Activated CD8-positive, alpha-beta memory T cell treated with anti-CD3 and anti-CD28 coated beads, Interleukin-2, amount 50 U/mL, for 48 hours (primary cell): ENCODE measurements at regions not wholly inside any gene's neighbourhood (a gene's known extent, or its start where the extent isn't known, plus 50 kb on each side); places are given as distances from the start of the nearest gene placed in this dataset.

Experiments used
- DNase-seq: peaks from one replicate; pipeline ENCODE4 v3.0.0-alpha.2; 2020

DNA sequence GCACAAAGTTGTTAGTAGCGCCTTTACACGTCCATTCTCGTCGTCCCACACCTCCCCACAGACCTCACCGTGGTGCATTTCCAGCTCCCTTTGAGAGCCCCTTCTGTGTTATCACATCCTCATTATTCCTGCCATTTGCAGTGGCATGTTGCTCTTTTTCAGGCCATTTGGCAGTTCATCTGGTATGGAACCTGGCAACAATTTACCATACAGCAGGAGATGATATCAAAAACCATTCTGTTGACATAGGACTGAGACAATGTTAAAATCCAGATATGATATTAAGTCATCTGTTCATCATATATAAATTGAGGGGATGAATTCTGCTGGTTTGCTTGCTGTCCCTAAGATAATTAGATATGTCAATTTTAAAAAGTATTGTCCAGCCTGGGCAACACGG lies 83.0 kb downstream of the TMEM174 start:
- no peak for DNase-seq

DNA sequence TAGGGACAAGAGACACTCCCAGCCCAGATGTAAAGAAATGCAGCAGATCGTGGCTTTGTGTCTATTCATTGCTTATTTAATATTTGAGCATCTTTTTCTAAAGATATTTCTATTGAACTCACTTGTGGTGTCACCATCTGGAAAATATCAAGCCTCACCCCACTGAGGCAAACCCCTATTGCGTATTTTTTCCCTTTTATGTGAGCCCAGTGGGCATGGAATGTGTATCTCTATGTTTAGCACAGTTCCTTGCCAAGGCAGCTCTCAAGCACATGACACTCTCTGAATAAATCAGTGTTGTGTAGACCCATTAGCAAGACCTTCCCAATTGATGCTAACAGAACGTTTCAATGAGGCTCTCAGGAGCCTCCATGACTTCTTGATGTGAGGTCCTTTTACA lies 81.6 kb downstream of the TMEM174 start:
- DNase-seq: no peak

DNA sequence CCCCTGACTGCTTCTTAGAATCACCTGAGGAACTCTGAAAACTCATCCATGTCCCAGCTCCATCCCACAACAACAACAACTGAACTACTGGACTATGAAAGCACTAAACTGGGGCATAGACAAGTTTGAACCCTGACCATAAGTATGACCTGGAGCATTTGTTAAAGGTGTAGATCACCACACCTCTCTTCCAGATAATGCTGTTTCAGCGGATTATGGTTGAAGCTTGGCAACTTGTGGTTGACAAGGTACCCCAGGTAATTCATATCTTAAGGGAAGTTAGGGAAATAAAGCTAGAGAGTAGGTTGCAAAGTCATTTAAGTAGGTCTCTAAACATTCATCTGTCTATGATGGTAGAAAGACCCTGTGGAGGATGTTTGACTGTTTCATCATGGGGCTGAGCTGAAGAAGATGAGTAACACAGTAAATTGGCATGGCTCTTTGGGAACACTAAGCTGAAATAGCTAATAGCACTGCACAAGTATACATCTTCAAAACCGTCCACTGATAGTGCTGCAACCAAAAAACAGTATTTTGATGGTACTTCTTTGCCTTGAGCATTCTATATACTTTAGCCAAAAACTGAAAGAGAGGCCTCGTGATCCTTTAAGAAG lies 80.2 kb downstream of the TMEM174 start:
- no peak for DNase-seq

DNA sequence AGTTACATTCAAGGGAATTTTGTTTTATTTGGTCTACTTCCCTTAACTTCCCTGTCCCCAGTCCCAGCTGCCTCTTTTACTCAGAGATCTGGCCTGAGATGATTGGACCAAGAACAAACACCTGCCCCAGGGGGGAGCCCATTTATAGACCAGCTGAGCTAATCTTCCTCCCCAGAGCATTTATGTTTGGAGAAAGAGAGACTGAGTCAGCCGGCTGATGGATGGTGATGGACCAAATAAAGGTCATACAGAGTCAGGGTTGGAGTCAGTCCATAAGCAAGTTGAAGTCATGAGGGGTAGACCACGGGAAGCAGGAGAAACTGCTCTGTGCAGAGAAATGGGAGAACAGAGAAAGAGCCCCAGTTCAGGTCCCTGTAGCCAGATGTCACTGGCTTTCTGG lies 77.7 kb downstream of the TMEM174 start:
- DNase-seq: no peak

DNA sequence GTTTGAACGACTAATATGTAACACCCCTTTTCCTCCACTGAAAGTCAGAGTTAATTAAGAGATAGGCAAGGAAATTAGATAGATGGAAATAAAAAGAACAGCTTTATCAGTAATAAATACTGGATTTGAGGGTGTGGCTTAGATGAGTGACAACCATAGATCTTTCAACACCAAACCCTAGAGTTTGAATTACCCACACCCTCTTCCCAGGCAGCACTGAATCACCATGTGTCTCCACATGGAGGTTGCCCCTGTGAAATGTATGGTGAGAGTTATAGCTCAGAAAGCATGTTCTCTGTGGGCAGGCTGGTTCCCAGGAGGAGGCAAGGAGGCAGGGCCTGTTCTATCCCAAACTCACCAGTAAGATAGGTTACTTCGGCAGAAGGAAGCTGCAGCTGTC lies 69.7 kb downstream of the TMEM174 start:
- DNase-seq: no peak

DNA sequence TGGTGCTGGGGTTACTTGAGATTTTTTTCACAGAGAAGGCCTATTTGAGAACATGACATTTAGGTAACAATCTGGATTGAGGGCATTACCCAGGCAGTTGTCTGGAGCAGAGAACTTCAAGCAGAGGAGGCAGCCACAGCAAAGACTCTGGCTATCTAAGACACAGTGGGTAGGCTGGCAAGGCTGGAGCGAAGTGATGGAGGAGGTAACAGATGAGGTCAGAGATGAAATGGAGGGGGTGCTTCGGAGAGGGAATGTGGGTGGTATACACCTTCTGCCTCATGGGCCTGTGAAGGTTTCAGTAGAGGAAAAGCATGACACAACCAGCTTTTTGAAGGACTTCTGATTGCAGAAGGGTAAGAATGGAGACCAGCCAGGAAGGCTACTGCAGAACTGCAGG lies 65.9 kb downstream of the TMEM174 start:
- no peak for DNase-seq

DNA sequence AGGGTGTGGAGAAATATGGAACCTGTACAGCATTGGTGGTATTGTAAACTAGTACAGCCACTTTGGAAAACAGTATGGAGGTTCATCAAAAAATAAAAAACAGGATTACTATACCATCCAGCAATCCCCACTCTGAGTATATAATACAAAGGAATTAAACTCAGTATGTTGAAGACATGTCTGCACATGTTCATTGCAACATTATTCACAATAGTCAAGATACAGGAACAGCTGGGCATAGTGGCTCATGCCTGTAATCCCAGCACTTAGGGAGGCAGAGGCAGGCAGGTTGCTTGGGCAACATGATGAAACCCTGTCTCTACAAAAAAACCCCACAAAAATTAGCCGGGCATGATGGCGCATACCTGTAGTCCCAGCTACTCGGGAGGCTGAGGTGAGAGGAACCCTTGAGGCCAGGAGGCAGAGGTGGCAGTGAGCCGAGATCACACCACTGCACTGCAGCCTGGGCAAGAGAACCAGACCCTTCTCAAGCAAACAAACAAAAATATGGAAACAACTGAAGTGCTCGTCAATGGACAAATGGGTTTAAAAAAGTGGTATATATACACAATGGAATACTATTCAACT lies 63.6 kb downstream of the TMEM174 start:
- no peak for DNase-seq

DNA sequence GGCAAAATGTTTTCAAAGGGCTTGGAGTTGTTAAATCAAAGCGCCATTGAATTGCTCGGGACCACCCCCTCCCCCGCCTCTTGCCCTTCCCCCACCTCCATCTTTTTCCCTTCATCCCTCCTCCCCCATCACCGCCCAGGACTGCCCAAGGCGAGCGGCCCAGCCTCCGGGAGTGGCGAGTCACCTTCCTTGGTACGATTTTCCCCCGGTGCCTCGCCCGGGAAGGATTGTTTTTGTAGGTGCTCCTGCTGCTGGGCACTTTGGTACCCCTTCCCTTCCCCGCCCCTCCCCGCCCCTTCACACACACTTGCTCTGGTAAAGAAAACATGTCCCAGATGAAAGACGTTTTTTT lies 61.2 kb downstream of the TMEM174 start:
- no peak for DNase-seq

DNA sequence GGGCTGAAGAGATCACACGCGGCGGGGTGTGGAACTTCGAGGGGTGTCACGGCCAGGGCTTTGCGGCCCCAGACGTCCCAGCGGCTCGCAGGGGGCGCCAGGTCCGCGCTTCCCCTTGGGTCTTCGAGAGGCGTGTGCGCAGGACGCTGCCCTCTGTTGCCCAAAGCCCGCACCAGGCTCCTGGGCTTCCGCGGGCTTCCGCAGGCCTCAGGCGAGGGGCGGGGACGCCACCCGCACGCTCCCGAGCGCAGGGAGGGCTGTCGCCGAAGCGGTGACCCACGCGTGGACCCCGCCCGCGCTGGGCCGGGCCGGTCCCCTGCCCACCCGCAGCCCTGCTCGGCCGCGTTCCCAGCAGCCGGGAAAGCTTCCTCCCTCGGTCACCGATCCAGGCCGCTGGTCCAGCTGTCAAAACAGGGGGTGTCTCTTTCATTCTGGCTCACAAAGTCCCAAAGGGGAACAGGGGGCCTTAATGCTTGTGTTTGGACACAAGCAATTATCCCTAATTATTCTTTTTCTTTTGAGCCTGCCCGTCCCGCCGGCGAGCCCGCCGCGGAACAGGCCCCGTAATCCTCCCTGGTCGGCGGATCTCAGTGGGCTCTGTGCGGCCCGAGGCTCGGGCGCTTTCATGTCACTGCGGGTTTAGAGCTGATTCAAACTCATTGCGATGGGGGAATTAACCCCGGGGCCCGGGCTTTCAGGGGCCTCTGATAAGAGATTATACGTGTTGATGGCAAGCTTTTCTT lies 60.6 kb downstream of the TMEM174 start:
- DNase-seq: peak; percentile 59

DNA sequence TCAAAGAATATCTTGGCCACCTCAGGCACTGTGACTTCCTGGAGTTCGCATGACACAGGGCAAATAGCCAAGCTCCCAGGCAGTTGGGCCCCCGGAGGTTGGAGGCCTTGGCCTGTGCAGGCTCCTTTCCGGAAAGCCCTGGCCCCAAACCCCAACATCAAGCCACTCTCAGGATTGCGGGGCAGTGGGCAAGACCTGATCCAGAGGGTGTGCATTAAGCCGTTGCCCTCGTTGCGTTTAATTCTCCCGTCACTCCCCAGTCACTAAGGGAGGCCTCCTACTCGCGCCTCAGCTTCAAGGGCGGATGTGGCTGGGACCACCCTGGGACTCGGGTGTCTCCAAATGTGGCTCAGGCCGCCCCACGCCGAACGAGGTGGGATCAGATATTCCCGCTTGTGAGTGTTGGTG lies 60.1 kb downstream of the TMEM174 start:
- DNase-seq: no peak

DNA sequence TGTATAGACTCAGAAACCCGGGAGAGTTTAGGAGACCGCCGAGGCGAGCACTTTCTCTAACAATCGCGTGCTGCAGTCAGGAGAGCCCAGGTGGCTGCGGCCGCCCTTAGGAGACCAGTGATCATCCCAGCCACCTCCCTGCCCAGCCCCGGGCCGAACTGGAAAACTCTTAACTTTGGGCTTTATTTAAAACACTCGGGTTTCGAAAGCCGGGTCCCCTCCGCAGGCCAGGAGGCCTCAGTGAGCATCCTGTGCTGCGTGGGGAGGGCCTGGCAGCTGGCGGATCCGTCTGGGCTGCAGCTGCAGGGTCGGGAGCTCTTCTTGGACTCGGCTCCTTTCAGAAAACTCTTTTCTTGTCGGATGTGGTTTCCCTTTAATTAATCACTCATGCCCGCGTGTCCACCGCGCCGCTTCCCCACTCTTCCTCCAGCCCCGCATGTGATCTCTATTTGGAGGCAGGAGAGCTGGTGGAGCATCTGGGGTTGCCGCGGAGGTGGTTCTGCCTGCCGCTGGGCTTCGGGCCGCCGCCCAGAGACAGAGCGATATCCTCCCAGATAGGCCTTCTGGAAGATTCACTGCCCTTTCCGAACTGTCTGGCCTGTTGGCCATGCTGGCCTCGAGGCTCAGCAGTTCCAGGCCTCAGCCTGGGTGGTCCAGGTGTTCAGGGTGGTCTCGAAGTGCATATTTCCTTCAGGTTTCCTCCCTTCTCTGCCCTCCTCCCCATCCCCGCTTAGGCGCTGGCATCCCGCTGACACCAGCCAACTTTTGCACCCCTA lies 59.5 kb downstream of the TMEM174 start:
- DNase-seq: no peak

DNA sequence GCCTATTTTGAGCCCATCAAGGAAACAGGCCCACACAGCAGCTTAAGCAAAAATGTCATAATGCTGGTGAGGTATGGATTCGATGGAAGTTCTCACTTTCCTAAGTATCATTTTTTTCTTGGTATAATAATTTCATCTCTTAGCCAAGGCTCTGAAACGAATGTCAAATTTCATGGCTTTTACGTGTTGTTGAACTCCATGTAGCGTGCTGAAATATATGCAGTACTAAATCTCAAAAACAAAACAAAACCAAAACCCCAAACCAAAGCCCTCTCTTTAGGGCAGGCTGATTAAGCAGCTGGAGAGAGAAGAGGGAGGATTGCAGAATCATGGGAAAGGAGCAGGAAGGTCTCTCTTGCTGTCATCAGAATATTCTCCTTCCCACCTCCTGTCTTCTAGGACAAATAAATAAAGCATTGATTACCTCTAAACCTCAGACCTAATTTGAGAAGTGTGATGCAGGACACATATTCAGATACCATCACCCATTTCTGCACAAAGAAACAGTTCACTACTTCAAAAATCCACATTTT lies 58.3 kb downstream of the TMEM174 start:
- no peak for DNase-seq

DNA sequence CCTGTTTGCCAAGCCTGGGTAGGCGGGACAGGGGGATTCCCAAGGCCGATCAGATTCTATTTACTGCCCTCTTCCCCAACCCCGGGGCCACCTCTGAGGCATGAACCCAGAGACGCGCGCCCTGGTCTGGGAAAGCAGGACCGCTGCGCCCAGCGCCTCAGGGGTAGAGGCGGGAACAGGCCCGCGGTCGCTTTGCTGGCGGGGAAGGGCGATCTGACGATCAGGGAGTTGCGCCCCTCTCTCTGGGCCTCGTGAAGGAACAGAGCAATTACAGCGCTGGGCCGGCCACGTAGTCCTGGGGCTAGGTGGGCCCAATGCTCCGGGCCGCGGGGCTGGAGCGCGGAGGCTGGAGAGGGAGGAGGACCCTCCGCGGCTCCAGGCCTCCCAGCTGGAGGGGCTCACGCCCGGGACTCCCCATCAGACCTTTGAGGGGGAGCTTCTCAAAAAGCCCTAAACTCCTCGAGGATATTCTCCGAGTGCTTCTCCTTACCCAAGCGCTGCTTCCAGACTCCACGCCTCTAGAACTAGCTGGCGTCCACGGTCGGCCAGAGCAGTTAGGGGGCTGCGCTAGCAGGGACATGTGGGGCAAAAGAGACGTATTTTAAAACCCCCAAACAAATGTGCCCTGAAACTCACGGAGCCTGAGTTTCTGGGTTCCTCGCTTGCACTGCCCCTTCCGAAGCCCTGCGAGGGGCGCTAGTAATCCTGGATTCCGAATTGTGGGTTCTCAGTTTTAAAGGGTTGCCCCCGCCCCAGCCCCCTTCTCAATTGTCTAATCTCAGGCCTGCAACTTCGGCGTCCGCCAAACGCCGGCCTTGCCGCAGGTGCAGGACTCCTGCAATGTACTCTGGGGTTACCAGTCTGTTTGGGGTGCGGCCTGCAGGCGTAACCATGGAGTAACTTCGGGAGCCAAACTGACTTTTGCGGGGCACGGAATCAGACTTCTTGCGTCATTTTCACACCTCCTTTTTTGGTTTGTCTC lies 57.6 kb downstream of the TMEM174 start:
- DNase-seq: no peak

DNA sequence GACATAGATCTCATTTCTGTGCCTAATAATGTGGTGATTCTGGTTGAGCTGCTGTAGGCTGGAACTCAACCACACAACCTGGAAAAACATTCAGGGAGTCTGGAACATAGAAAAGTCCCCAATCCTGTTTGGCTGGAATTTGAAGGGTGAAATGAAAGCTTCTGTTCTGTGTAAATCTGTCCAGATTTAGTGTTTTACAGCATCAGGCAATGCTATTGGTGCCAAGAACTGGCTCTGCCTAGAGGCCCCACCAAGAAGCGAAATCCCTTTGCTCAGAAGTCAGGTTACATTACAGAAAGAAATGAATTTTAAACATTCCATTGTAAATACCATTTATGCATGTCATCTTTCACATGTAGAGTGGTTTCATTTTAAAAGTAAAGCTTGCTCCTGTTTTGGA lies 56.3 kb downstream of the TMEM174 start:
- DNase-seq: no peak

DNA sequence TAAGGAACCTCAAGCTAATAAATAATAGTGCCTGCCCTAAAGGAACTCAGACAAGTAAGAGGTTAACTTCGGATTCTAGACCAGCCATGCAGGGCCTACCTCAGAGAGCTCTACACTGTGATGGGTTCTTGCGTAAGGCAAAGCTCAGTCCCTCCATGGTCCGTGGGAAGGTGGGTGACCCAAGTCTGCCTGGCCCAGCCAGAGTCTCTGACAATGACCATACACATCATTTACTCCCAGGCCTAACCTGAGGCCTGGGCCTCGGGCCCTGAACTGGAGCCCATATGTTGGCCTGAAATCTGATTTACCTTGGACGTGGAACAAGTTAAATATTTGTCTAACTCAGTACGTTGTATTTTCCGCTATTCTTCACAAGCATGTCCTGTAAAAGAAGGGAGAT lies 55.1 kb downstream of the TMEM174 start:
- DNase-seq: no peak
